Astrocyte of the spinal cord (primary cell): ENCODE measurements at regions not wholly inside any gene's neighbourhood (a gene's known extent, or its start where the extent isn't known, plus 50 kb on each side); places are given as distances from the start of the nearest gene placed in this dataset.

Experiments used
- DNase-seq: peaks from one replicate; pipeline ENCODE4 v3.0.0; 2011; ENCODE audit warnings: low read depth, low spot score
- H3K4me3 ChIP-seq: 2 replicates; pipeline ENCODE4 v1.5.1; 2011; ENCODE audit warnings: low read depth, mild to moderate bottlenecking, low read length, moderate library complexity
- CTCF ChIP-seq: IDR thresholded peaks from 2 replicates; pipeline ENCODE4 v1.5.1; 2012; ENCODE audit warnings: low read depth, mild to moderate bottlenecking, low read length, inconsistent platforms
- in situ Hi-C: cut with HindIII; loops from 2 replicates; pipeline ENCODE4 v1.10.0; 2017; ENCODE audit warnings: low sequenced_read_pairs

- DNase-seq: peak; percentile 7
- no peak for TF ChIP-seq CTCF
- no peak overlapping the region for H3K4me3 ChIP-seq
- in situ Hi-C loops: no loop called here
Observed at GRCh38 chr3:31476209-31476608, 56.5 kb upstream of the STT3B start.

DNA sequence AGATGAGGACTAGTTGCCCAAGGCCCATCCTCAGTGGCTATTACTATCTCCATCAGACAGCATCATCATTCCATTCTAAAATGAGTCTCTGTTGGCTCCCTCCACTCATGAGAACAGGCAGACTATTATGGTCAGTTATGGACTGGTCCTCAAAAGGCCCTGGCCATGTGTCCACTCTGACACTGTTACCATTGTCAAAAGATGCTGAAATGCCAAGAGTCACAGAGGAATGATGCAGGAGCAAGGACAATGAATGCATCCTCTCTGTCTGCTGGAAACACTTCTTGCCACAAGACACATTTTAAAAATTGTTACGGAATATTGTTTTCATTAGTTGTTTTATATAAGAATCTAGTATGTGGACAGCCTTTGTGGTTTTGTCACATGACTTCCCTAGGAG is 53.3 kb upstream of the STT3B start:
- in situ Hi-C loops: no loop called here
- DNase-seq: no peak
- no peak for TF ChIP-seq CTCF
- H3K4me3 ChIP-seq: no peak overlapping the region

- in situ Hi-C loops: no loop called here
- no peak for TF ChIP-seq CTCF
- no peak for DNase-seq
Observed at GRCh38 chr3:31481697-31482096, 51.0 kb upstream of the STT3B start.

GRCh38 chr3:31482493-31483200 is 50.1 kb upstream of the STT3B start:
- no peak for DNase-seq
- in situ Hi-C loops: no loop called here
- no peak for TF ChIP-seq CTCF
- no peak overlapping the region for H3K4me3 ChIP-seq

More at GRCh38 chr3:31481697-31482096, 51.0 kb upstream of the STT3B start:
- no peak overlapping the region for H3K4me3 ChIP-seq
